GDM1 (cell line): ENCODE measurements at regions not wholly inside any gene's neighbourhood (a gene's known extent, or its start where the extent isn't known, plus 50 kb on each side); places are given as distances from the start of the nearest gene placed in this dataset.

ENCODE experiments used
- DNase-seq: peaks from one replicate; lab custom pipeline; 2025; lab: John Stamatoyannopoulos, UW

- DNase-seq: no peak
Observed at GRCh38 chr7:96638669-96639068, 71.0 kb downstream of the SEM1 start.

GRCh38 chr7:96637522-96637921, 72.1 kb downstream of the SEM1 start:
- DNase-seq: no peak

- no peak for DNase-seq
Observed at GRCh38 chr7:96636979-96637378, 72.7 kb downstream of the SEM1 start.

GRCh38 chr7:96636342-96636860, 73.2 kb downstream of the SEM1 start:
- DNase-seq: no peak

GRCh38 chr7:96629884-96630283, 79.8 kb downstream of the SEM1 start:
- DNase-seq: no peak

- DNase-seq: no peak
Observed at GRCh38 chr7:96624954-96625353, 84.7 kb downstream of the SEM1 start.

GRCh38 chr7:96621932-96622331, 87.7 kb downstream of the SEM1 start:
- no peak for DNase-seq

- DNase-seq: no peak
Observed at GRCh38 chr7:96614154-96614867, 95.3 kb downstream of the SEM1 start.

GRCh38 chr7:96612034-96612433, 97.6 kb downstream of the SEM1 start:
- DNase-seq: no peak

- no peak for DNase-seq
Observed at GRCh38 chr7:96605045-96605716, 104.5 kb downstream of the SEM1 start.

GRCh38 chr7:96599288-96599936, 110.2 kb downstream of the SEM1 start:
- no peak for DNase-seq

- no peak for DNase-seq
Observed at GRCh38 chr7:96598421-96598820, 111.2 kb downstream of the SEM1 start.

- no peak for DNase-seq
Observed at GRCh38 chr7:96596120-96596826, 113.4 kb downstream of the SEM1 start.

GRCh38 chr7:96591900-96592676, 117.6 kb downstream of the SEM1 start:
- DNase-seq: no peak

GRCh38 chr7:96591159-96591899, 118.3 kb downstream of the SEM1 start:
- DNase-seq: no peak

- DNase-seq: no peak
Observed at GRCh38 chr7:96589038-96589437, 120.6 kb downstream of the SEM1 start.

GRCh38 chr7:96579119-96579518, 130.5 kb downstream of the SEM1 start:
- DNase-seq: no peak

GRCh38 chr7:96578606-96579005, 131.0 kb downstream of the SEM1 start:
- no peak for DNase-seq

- DNase-seq: no peak
Observed at GRCh38 chr7:96563409-96563808, 146.2 kb downstream of the SEM1 start.

GRCh38 chr7:96562966-96563365, 146.7 kb downstream of the SEM1 start:
- no peak for DNase-seq

GRCh38 chr7:96562458-96562857, 147.2 kb downstream of the SEM1 start:
- no peak for DNase-seq
